GM19463 (cell line): ENCODE measurements at regions not wholly inside any gene's neighbourhood (a gene's known extent, or its start where the extent isn't known, plus 50 kb on each side); places are given as distances from the start of the nearest gene placed in this dataset.
"Not testable (repeated sequence)": the region's sequence is repeated elsewhere in the genome, so short reads cannot be mapped to it uniquely, and the experiment has no call there.

ENCODE experiments used
- ATAC-seq: cut with Tn5 transposase; IDR thresholded peaks from one replicate; pipeline ENCODE4 v1.9.1; 2021; ENCODE audit warnings: mild to moderate bottlenecking, moderate library complexity; ENCODE audit not compliant: unreplicated experiment

GRCh38 chr7:9680713-9681112 is 1247.3 kb downstream of the NXPH1 start:
- no peak for ATAC-seq

GRCh38 chr7:9681284-9681683 is 1247.9 kb downstream of the NXPH1 start:
- no peak for ATAC-seq

GRCh38 chr7:9691286-9691685 is 1257.9 kb downstream of the NXPH1 start:
- no peak for ATAC-seq

- no peak for ATAC-seq
Measured at GRCh38 chr7:9698375-9698774, 1265.0 kb downstream of the NXPH1 start.

- ATAC-seq = no peak
Measured at GRCh38 chr7:9709216-9709615, 1264.5 kb upstream of the PHF14 start.

GRCh38 chr7:9711259-9711918 is 1262.3 kb upstream of the PHF14 start:
- no peak for ATAC-seq

- no peak for ATAC-seq
Measured at GRCh38 chr7:9718071-9718661, 1255.5 kb upstream of the PHF14 start.

- ATAC-seq = no peak
Measured at GRCh38 chr7:9719303-9719702, 1254.4 kb upstream of the PHF14 start.

GRCh38 chr7:9719721-9720120 is 1254.0 kb upstream of the PHF14 start:
- no peak for ATAC-seq

- ATAC-seq = not testable (repeated sequence)
Measured at GRCh38 chr7:9725940-9726663, 1247.6 kb upstream of the PHF14 start.

GRCh38 chr7:9726811-9727210 is 1246.9 kb upstream of the PHF14 start:
- not testable (repeated sequence) for ATAC-seq

- ATAC-seq = not testable (repeated sequence)
Measured at GRCh38 chr7:9727467-9727869, 1246.2 kb upstream of the PHF14 start.

- ATAC-seq = not testable (repeated sequence)
Measured at GRCh38 chr7:9728014-9728657, 1245.5 kb upstream of the PHF14 start.

GRCh38 chr7:9752033-9752432 is 1221.6 kb upstream of the PHF14 start:
- no peak for ATAC-seq

- ATAC-seq = no peak
Measured at GRCh38 chr7:9761224-9761623, 1212.4 kb upstream of the PHF14 start.

- no peak for ATAC-seq
Measured at GRCh38 chr7:9776900-9777299, 1196.8 kb upstream of the PHF14 start.

GRCh38 chr7:9778367-9778766 is 1195.3 kb upstream of the PHF14 start:
- ATAC-seq = no peak

- no peak for ATAC-seq
Measured at GRCh38 chr7:9781710-9782109, 1192.0 kb upstream of the PHF14 start.

- no peak for ATAC-seq
Measured at GRCh38 chr7:9782275-9782674, 1191.4 kb upstream of the PHF14 start.

GRCh38 chr7:9785211-9785610 is 1188.5 kb upstream of the PHF14 start:
- ATAC-seq = no peak

- ATAC-seq = no peak
Measured at GRCh38 chr7:9796241-9796640, 1177.4 kb upstream of the PHF14 start.
